HL-60 (cell line): ENCODE measurements at regions not wholly inside any gene's neighbourhood (a gene's known extent, or its start where the extent isn't known, plus 50 kb on each side); places are given as distances from the start of the nearest gene placed in this dataset.

Experiments used
- DNase-seq, 2 experiments: peaks; one replicate each; pipeline ENCODE4 v3.0.0-alpha.2; 2010 to 2020; ENCODE audit warnings: low read depth in 1 of 2, low spot score in 1 of 2
- H3K27ac ChIP-seq: fragments of 250-450 bp; sonication (Bioruptor Pico); replicated peaks from 2 replicates; pipeline ENCODE4 v1.5.1; 2020; ENCODE audit warnings: mild to moderate bottlenecking, moderate library complexity
- H3K27me3 ChIP-seq: fragments of 250-450 bp; sonication (Bioruptor Pico); 2 replicates; pipeline ENCODE4 v1.5.1; 2021; ENCODE audit warnings: mild to moderate bottlenecking, moderate library complexity; ENCODE audit not compliant: insufficient read depth, poor library complexity, severe bottlenecking
- H3K4me3 ChIP-seq: replicated peaks from 2 replicates; pipeline ENCODE4 v1.5.1; 2011; ENCODE audit warnings: mild to moderate bottlenecking, control low read depth, low read length; ENCODE audit not compliant: insufficient read depth
- CTCF ChIP-seq: IDR thresholded peaks from one replicate; pipeline ENCODE4 v1.5.1; 2011; ENCODE audit warnings: low read length, control low read depth, inconsistent platforms; ENCODE audit not compliant: insufficient read depth
- GABPA ChIP-seq: IDR thresholded peaks from 2 replicates; pipeline ENCODE4 v1.6.1; 2012; ENCODE audit warnings: low read depth
- POLR2AphosphoS5 ChIP-seq: IDR thresholded peaks from 2 replicates; pipeline ENCODE4 v1.6.1; 2012; ENCODE audit warnings: low read depth
- REST ChIP-seq: IDR thresholded peaks from 2 replicates; pipeline ENCODE4 v1.6.1; 2012; ENCODE audit warnings: low read depth; ENCODE audit not compliant: insufficient replicate concordance
- SPI1 ChIP-seq: IDR thresholded peaks from 2 replicates; pipeline ENCODE4 v1.6.1; 2012; ENCODE audit warnings: low read depth, mild to moderate bottlenecking, borderline replicate concordance

GRCh38 chr1:102628109-102628613 is 480.2 kb downstream of the COL11A1 start:
- no peak for TF ChIP-seq SPI1
- no peak for TF ChIP-seq CTCF
- no peak for TF ChIP-seq REST
- TF ChIP-seq GABPA, result no peak
- TF ChIP-seq POLR2AphosphoS5, result no peak
- DNase-seq, result no peak

GRCh38 chr1:102627145-102627544 is 481.2 kb downstream of the COL11A1 start:
- Histone ChIP-seq H3K4me3 (no peak overlapping the region), H3K27ac (no peak overlapping the region), H3K27me3 (no peaks in the 10 kb centered on the region)
- DNase-seq, result no peak
- TF ChIP-seq CTCF, result no peak
- no peak for TF ChIP-seq POLR2AphosphoS5
- no peak for TF ChIP-seq REST
- TF ChIP-seq SPI1, result no peak
- no peak for TF ChIP-seq GABPA

More at GRCh38 chr1:102628109-102628613, 480.2 kb downstream of the COL11A1 start:
- no peaks in the 10 kb centered on the region for H3K27me3 ChIP-seq
- no peak overlapping the region for H3K4me3 ChIP-seq
- H3K27ac ChIP-seq, result no peak overlapping the region

- Histone ChIP-seq H3K27ac (no peak overlapping the region), H3K27me3 (no peaks in the 10 kb centered on the region), H3K4me3 (no peak overlapping the region)
- TF ChIP-seq POLR2AphosphoS5 (no peak), CTCF (no peak), SPI1 (no peak), GABPA (no peak), REST (no peak)
- DNase-seq, result no peak
Measured at GRCh38 chr1:102615896-102616295, 492.4 kb downstream of the COL11A1 start.
